HG03457 (cell line): ENCODE measurements at regions not wholly inside any gene's neighbourhood (a gene's known extent, or its start where the extent isn't known, plus 50 kb on each side); places are given as distances from the start of the nearest gene placed in this dataset.

ENCODE experiments used
- ATAC-seq: cut with Tn5 transposase; IDR thresholded peaks from one replicate; pipeline ENCODE4 v1.9.1; 2021; ENCODE audit warnings: moderate number of reproducible peaks; ENCODE audit not compliant: unreplicated experiment

- no peak for ATAC-seq
Observed at GRCh38 chr9:663541-663940, 178.0 kb upstream of the DMRT1 start.

GRCh38 chr9:665296-665695, 176.2 kb upstream of the DMRT1 start:
- ATAC-seq = no peak

GRCh38 chr9:671997-672396, 169.5 kb upstream of the DMRT1 start:
- no peak for ATAC-seq

GRCh38 chr9:672851-673250, 168.6 kb upstream of the DMRT1 start:
- no peak for ATAC-seq

GRCh38 chr9:673264-673965, 168.1 kb upstream of the DMRT1 start:
- ATAC-seq = no peak

- ATAC-seq = no peak
Observed at GRCh38 chr9:673966-674526, 167.5 kb upstream of the DMRT1 start.

- no peak for ATAC-seq
Observed at GRCh38 chr9:675697-676370, 165.7 kb upstream of the DMRT1 start.

GRCh38 chr9:676780-677438, 164.6 kb upstream of the DMRT1 start:
- ATAC-seq = no peak

- no peak for ATAC-seq
Observed at GRCh38 chr9:677461-678097, 163.9 kb upstream of the DMRT1 start.

- no peak for ATAC-seq
Observed at GRCh38 chr9:678897-679296, 162.6 kb upstream of the DMRT1 start.

- ATAC-seq = no peak
Observed at GRCh38 chr9:679462-679861, 162.0 kb upstream of the DMRT1 start.

GRCh38 chr9:680106-680505, 161.4 kb upstream of the DMRT1 start:
- no peak for ATAC-seq

GRCh38 chr9:682633-683508, 158.6 kb upstream of the DMRT1 start:
- no peak for ATAC-seq

GRCh38 chr9:683509-684021, 157.9 kb upstream of the DMRT1 start:
- ATAC-seq = no peak

GRCh38 chr9:684054-684890, 157.2 kb upstream of the DMRT1 start:
- no peak for ATAC-seq

- no peak for ATAC-seq
Observed at GRCh38 chr9:684941-685340, 156.6 kb upstream of the DMRT1 start.

GRCh38 chr9:686321-686813, 155.1 kb upstream of the DMRT1 start:
- ATAC-seq = no peak

- no peak for ATAC-seq
Observed at GRCh38 chr9:687034-687785, 154.3 kb upstream of the DMRT1 start.
